ENCODE measurements at regions not wholly inside any gene's neighbourhood (a gene's known extent, or its start where the extent isn't known, plus 50 kb on each side); places are given as distances from the start of the nearest gene placed in this dataset.

DNA sequence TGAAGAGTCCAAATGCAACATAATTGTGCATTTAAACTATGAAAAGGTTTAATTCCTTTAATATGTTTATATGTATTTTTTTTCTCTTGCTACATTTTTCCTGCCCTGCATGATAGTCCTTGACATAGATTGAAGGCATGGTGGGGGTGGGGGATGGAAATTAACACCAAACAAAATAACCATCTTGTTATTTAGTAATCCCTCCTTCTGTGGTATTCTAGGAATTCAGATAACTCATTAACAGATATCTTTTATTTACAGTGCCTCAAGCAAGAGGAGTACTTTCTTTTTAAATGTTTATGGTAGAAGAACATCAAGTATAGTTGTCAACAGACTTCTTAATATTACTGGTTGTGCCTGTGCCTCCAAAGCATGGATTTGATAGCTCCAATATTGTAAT, 337.6 kb upstream of the SEMA3A start:
- Histone ChIP-seq H3K4me3 (replicated peaks; ENCODE audit: low read depth, low read length) (no peak overlapping the region), H3K36me3 (ENCODE audit: control insufficient read depth, insufficient read depth, low read length) (no peaks in the 10 kb centered on the region), H3K27me3 (replicated peaks; ENCODE audit: control insufficient read depth, insufficient read depth, low read length) (no peaks in the 10 kb centered on the region)
- no peak for DNase-seq (ENCODE audit: extremely low read depth, insufficient read length)
- TF ChIP-seq, protein P1, sequence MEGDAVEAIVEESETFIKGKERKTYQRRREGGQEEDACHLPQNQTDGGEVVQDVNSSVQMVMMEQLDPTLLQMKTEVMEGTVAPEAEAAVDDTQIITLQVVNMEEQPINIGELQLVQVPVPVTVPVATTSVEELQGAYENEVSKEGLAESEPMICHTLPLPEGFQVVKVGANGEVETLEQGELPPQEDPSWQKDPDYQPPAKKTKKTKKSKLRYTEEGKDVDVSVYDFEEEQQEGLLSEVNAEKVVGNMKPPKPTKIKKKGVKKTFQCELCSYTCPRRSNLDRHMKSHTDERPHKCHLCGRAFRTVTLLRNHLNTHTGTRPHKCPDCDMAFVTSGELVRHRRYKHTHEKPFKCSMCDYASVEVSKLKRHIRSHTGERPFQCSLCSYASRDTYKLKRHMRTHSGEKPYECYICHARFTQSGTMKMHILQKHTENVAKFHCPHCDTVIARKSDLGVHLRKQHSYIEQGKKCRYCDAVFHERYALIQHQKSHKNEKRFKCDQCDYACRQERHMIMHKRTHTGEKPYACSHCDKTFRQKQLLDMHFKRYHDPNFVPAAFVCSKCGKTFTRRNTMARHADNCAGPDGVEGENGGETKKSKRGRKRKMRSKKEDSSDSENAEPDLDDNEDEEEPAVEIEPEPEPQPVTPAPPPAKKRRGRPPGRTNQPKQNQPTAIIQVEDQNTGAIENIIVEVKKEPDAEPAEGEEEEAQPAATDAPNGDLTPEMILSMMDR (IDR thresholded peaks at IDR 0.05; ENCODE audit: insufficient read depth, low read length, poor library complexity, severe bottlenecking), result no peak

DNA sequence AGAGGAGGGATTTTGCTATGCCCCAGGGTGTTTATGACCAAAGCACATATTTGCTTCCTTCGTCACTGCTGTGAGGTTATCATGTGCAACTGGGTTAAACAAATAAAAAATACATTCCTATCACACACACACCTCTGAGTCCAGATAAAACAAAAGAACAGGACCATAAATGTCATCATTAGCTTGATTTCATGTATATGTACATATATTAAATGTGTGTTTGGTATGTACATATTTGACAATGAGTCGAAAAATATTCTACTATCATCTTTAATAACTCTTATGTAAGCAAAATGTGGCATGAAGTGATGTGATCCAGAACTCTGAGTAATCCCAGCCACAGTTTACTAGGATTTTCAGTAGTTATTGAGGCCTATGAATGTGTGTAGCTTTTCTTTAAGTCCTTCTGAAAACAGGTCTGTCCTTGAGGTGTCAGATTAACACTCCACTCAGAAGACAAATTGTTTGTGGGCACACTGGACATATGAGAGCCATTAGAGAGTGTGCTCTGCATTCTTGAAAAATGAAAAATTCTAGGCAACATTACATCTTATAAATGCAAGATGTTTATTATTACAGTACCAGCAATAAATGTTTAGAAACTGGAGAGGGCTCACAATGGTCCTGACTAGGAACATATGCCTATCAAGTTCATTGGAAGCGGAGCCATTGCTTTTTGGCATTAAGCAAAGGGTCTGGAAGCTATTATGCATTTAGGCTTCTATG, 335.1 kb upstream of the SEMA3A start:
- no peak for DNase-seq (ENCODE audit: extremely low read depth, insufficient read length)
- no peaks in the 10 kb centered on the region for H3K36me3 ChIP-seq (ENCODE audit: control insufficient read depth, insufficient read depth, low read length)
- no peak overlapping the region for H3K4me3 ChIP-seq (replicated peaks; ENCODE audit: low read depth, low read length)
- H3K27me3 ChIP-seq (replicated peaks; ENCODE audit: control insufficient read depth, insufficient read depth, low read length), result no peaks in the 10 kb centered on the region
- TF ChIP-seq, protein P1 (IDR thresholded peaks at IDR 0.05; ENCODE audit: insufficient read depth, low read length, poor library complexity, severe bottlenecking), result no peak

DNA sequence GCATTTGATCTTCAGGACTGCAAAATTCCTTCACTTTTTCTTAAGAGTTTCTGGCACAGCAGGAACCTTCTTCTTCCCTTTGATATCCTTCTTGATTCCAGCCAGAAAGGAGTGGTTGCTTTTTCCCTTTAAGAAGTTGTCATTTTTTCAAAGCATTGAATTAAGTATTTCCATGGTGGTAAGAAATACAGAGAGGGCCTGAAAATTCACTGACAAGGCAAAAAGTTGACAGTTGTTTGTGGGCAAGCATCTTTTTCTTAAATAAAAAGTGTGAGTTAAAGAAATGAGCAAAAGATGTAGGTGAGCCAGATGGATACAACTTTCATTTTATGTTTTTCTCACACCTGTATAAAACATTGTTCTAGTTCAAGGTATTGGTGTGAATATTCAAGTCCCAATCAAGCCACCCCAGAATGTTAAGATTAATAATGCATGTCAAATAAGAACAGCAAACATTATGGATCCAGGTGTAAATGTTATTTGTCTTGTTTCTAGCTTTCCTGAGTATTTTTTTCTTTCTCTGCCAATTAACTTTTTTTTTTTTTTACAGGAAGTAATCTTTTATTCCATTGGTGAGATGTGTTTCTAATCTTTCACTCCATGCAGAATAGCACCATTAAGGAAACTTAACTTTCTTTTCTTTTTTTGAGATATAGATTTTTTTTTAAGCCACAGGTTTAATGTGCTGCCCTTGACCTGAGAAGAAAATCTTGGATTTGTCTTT, 334.3 kb upstream of the SEMA3A start:
- no peaks in the 10 kb centered on the region for H3K36me3 ChIP-seq (ENCODE audit: control insufficient read depth, insufficient read depth, low read length)
- no peak for DNase-seq (ENCODE audit: extremely low read depth, insufficient read length)
- no peak overlapping the region for H3K4me3 ChIP-seq (replicated peaks; ENCODE audit: low read depth, low read length)
- TF ChIP-seq, protein P1 (IDR thresholded peaks at IDR 0.05; ENCODE audit: insufficient read depth, low read length, poor library complexity, severe bottlenecking), result no peak
- no peaks in the 10 kb centered on the region for H3K27me3 ChIP-seq (replicated peaks; ENCODE audit: control insufficient read depth, insufficient read depth, low read length)

DNA sequence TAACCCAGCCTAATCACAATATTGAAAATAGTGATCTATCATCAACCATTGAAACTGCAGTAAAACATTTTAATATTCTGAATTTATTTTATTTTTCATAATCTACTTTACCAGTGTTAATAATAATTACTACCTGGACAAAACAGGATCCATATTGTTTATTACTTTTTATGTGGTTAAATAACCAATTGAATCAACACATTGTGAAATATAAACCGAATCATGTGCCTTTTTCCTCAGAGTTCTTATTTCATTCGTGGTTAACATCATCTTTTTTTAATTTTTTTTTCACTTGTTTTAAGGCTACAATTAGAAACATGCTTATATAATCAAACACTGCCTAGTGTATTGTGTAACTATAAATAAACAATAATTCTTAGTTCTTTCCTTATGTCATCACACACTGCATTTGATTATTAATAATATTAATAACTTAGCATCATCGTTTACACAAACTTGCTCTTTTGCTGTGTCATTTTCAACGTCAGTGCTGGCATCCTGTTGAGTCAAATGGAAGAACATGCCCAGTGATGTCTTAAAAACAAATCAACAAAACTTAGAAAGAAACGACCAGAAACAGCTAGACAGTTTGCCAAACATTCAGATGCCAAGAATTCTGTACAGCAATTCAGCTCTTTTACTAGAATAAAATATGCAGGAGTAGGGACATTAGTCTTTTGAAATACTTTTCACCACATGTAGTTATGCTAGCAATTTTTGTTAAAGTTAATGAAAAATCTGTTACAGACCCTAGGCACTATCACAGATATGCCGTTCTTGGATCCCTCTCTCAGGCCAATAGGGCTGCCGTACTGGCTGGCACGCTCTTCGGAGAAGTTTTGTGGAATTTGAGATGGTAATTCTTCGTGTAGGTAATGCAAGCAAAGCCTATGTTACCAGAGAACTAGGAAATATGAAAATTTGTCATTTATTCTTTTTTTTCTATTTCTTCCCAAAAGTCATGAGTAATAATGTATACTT, 330.4 kb upstream of the SEMA3A start:
- TF ChIP-seq, protein P1 (IDR thresholded peaks at IDR 0.05; ENCODE audit: insufficient read depth, low read length, poor library complexity, severe bottlenecking), result no peak
- no peaks in the 10 kb centered on the region for H3K27me3 ChIP-seq (replicated peaks; ENCODE audit: control insufficient read depth, insufficient read depth, low read length)
- H3K36me3 ChIP-seq (ENCODE audit: control insufficient read depth, insufficient read depth, low read length), result no peaks in the 10 kb centered on the region
- DNase-seq (ENCODE audit: extremely low read depth, insufficient read length), result no peak
- no peak overlapping the region for H3K4me3 ChIP-seq (replicated peaks; ENCODE audit: low read depth, low read length)

DNA sequence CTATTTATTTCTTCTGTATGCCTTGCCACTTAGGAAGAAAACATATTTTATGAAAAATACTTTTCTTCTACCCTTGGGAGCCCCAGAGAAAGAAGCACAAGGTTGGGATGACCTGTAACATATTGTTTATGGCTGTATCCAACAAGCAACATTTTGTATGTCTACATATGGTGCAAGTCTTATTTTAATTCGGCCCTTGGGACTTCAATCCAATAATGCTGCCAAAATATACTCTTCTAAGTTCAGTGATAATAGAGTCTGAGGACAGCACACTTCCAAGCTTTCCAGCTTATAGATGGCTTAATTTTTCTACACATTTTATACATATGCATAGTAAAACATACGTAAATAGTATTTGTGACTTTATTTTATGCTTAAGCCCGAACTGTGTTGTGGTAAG, 318.5 kb upstream of the SEMA3A start:
- Histone ChIP-seq H3K27me3 (replicated peaks; ENCODE audit: control insufficient read depth, insufficient read depth, low read length) (no peaks in the 10 kb centered on the region), H3K4me3 (replicated peaks; ENCODE audit: low read depth, low read length) (no peak overlapping the region), H3K36me3 (ENCODE audit: control insufficient read depth, insufficient read depth, low read length) (no peaks in the 10 kb centered on the region)
- TF ChIP-seq, protein P1 (IDR thresholded peaks at IDR 0.05; ENCODE audit: insufficient read depth, low read length, poor library complexity, severe bottlenecking), result no peak
- DNase-seq (ENCODE audit: extremely low read depth, insufficient read length), result no peak
